ENCODE measurements at regions not wholly inside any gene's neighbourhood (a gene's known extent, or its start where the extent isn't known, plus 50 kb on each side); places are given as distances from the start of the nearest gene placed in this dataset.

DNA sequence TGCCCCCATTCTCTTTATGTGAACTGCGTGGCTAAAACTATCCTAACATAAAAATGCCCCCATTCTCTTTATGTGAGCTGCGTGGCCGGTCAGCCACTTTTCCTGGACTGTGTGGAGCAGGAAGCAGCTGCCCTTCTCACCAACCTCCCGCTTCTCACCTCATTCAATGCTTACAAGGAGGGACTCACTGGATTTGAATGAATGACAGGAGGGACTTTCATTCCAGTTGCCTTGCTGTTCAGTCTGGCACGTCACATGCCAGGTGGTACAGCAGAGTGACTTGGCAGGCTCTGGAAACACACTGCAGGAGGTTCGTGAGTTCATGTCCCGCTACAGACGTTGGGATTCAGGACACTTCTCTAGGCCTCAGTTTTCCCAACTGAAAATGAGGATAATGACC, 60.2 kb upstream of the NFIL3 start:
- TF ChIP-seq JUND (IDR thresholded peaks at IDR 0.05) (no peak), SP1 (IDR thresholded peaks at IDR 0.05) (no peak), FOXA1 (IDR thresholded peaks at IDR 0.05) (no peak), RAD21 (IDR thresholded peaks at IDR 0.05) (no peak), GABPA (IDR thresholded peaks at IDR 0.05 in 1 of 2, conservative IDR thresholded peaks at IDR 0.05 in 1 of 2) (no peak), EGR1 (IDR thresholded peaks at IDR 0.05; ENCODE audit: low read depth in 2 of 2) (no peak), HNF4A (conservative IDR thresholded peaks at IDR 0.05) (no peak), RXRA (IDR thresholded peaks at IDR 0.05) (no peak), TAF1 (conservative IDR thresholded peaks at IDR 0.05) (no peak)
- TF ChIP-seq, protein P1, sequence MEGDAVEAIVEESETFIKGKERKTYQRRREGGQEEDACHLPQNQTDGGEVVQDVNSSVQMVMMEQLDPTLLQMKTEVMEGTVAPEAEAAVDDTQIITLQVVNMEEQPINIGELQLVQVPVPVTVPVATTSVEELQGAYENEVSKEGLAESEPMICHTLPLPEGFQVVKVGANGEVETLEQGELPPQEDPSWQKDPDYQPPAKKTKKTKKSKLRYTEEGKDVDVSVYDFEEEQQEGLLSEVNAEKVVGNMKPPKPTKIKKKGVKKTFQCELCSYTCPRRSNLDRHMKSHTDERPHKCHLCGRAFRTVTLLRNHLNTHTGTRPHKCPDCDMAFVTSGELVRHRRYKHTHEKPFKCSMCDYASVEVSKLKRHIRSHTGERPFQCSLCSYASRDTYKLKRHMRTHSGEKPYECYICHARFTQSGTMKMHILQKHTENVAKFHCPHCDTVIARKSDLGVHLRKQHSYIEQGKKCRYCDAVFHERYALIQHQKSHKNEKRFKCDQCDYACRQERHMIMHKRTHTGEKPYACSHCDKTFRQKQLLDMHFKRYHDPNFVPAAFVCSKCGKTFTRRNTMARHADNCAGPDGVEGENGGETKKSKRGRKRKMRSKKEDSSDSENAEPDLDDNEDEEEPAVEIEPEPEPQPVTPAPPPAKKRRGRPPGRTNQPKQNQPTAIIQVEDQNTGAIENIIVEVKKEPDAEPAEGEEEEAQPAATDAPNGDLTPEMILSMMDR (IDR thresholded peaks at IDR 0.05; ENCODE audit: low read depth, low read length, missing input control) = no peak
- TF ChIP-seq, protein P2, sequence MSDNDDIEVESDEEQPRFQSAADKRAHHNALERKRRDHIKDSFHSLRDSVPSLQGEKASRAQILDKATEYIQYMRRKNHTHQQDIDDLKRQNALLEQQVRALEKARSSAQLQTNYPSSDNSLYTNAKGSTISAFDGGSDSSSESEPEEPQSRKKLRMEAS (IDR thresholded peaks at IDR 0.05) = no peak
- TF ChIP-seq, protein P3, sequence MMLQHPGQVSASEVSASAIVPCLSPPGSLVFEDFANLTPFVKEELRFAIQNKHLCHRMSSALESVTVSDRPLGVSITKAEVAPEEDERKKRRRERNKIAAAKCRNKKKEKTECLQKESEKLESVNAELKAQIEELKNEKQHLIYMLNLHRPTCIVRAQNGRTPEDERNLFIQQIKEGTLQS (IDR thresholded peaks at IDR 0.05) = no peak
- TF ChIP-seq, protein P4, sequence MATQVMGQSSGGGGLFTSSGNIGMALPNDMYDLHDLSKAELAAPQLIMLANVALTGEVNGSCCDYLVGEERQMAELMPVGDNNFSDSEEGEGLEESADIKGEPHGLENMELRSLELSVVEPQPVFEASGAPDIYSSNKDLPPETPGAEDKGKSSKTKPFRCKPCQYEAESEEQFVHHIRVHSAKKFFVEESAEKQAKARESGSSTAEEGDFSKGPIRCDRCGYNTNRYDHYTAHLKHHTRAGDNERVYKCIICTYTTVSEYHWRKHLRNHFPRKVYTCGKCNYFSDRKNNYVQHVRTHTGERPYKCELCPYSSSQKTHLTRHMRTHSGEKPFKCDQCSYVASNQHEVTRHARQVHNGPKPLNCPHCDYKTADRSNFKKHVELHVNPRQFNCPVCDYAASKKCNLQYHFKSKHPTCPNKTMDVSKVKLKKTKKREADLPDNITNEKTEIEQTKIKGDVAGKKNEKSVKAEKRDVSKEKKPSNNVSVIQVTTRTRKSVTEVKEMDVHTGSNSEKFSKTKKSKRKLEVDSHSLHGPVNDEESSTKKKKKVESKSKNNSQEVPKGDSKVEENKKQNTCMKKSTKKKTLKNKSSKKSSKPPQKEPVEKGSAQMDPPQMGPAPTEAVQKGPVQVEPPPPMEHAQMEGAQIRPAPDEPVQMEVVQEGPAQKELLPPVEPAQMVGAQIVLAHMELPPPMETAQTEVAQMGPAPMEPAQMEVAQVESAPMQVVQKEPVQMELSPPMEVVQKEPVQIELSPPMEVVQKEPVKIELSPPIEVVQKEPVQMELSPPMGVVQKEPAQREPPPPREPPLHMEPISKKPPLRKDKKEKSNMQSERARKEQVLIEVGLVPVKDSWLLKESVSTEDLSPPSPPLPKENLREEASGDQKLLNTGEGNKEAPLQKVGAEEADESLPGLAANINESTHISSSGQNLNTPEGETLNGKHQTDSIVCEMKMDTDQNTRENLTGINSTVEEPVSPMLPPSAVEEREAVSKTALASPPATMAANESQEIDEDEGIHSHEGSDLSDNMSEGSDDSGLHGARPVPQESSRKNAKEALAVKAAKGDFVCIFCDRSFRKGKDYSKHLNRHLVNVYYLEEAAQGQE (IDR thresholded peaks at IDR 0.05) = no peak
- TF ChIP-seq, protein P5, sequence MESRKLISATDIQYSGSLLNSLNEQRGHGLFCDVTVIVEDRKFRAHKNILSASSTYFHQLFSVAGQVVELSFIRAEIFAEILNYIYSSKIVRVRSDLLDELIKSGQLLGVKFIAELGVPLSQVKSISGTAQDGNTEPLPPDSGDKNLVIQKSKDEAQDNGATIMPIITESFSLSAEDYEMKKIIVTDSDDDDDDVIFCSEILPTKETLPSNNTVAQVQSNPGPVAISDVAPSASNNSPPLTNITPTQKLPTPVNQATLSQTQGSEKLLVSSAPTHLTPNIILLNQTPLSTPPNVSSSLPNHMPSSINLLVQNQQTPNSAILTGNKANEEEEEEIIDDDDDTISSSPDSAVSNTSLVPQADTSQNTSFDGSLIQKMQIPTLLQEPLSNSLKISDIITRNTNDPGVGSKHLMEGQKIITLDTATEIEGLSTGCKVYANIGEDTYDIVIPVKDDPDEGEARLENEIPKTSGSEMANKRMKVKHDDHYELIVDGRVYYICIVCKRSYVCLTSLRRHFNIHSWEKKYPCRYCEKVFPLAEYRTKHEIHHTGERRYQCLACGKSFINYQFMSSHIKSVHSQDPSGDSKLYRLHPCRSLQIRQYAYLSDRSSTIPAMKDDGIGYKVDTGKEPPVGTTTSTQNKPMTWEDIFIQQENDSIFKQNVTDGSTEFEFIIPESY (IDR thresholded peaks at IDR 0.05) = no peak
